ENCODE measurements at regions not wholly inside any gene's neighbourhood (a gene's known extent, or its start where the extent isn't known, plus 50 kb on each side); places are given as distances from the start of the nearest gene placed in this dataset.
"Not testable (repeated sequence)": the region's sequence is repeated elsewhere in the genome, so short reads cannot be mapped to it uniquely, and the experiment has no call there.

DNA sequence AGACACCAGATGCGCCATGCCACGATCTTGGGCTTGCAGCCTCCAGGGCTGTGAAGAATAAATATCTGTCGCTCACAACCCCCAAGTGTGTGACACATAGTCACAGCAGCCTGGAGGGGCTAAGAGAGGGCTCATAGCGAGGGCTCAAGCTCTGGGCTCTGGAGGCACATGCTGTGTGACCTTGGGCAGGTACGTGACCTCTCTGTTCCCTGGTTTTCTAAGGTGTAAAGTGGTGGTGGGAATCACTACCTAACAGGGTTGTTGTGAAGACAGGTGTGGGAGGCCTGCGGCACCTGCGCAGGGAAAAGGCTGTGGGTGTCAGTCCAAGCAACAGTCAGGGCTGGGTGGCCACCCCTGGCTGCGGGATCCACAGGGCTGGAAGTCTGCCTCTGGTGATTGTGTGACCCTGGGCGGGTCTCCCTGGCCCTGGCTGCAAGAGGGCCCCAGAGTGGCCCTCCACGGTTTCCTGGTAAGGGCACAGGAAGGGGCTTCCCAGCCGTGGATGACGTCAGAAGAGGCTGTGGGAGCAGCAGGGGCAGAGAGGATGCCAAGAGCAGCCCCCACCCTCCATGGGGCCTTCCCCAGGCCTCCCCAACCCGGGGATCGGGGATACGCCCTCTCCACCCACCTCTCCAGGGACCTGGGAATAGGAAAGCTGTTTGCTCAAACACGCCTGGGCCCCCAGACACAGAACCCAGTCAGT is 218.8 kb upstream of the SGCG start:
- TF ChIP-seq, protein P1, sequence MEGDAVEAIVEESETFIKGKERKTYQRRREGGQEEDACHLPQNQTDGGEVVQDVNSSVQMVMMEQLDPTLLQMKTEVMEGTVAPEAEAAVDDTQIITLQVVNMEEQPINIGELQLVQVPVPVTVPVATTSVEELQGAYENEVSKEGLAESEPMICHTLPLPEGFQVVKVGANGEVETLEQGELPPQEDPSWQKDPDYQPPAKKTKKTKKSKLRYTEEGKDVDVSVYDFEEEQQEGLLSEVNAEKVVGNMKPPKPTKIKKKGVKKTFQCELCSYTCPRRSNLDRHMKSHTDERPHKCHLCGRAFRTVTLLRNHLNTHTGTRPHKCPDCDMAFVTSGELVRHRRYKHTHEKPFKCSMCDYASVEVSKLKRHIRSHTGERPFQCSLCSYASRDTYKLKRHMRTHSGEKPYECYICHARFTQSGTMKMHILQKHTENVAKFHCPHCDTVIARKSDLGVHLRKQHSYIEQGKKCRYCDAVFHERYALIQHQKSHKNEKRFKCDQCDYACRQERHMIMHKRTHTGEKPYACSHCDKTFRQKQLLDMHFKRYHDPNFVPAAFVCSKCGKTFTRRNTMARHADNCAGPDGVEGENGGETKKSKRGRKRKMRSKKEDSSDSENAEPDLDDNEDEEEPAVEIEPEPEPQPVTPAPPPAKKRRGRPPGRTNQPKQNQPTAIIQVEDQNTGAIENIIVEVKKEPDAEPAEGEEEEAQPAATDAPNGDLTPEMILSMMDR (IDR thresholded peaks at IDR 0.05; ENCODE audit: control insufficient read depth, extremely low read depth, insufficient read depth): no peak
- DNase-seq (ENCODE audit: low read depth): no peak

DNA sequence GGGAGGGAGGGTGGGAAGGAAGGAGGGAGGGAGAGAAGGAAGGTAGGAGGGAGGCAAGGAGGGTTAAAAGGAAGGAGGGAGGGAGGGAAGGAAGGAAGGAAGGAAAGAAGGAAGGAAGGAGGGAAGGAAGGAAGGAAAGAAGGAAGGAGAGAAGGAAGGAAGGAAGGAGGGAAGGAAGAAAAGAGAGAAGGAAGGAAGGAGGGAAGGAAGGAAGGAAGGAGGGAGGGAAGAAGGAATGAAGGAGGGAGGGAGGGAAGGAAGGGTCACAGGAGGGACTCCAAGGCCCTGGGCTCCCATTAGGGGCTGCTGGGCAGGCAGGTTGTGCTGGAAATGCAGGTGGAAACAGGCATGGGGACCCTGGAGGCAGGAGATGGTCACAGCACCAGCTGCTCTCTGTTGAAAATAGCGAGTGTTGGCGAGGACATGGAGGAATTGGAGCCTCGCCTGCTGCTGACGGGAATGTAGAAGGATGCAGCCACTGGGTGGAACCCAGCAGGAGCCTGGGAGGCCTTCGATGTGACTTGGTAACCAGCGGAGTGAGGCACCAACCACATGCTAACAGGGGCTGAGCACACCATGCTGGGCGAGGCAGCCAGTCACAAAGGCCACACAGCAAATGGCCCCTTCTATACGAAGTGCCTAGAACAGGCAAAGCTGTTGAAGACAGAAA is 217.3 kb upstream of the SGCG start:
- not testable (repeated sequence) for H3K4me3 ChIP-seq (ENCODE audit: low read depth, low read length); DNase-seq (ENCODE audit: low read depth)

More for the DNA sequence above, 218.8 kb upstream of the SGCG start:
- no peak overlapping the region for H3K4me3 ChIP-seq (ENCODE audit: low read depth, low read length)

DNA sequence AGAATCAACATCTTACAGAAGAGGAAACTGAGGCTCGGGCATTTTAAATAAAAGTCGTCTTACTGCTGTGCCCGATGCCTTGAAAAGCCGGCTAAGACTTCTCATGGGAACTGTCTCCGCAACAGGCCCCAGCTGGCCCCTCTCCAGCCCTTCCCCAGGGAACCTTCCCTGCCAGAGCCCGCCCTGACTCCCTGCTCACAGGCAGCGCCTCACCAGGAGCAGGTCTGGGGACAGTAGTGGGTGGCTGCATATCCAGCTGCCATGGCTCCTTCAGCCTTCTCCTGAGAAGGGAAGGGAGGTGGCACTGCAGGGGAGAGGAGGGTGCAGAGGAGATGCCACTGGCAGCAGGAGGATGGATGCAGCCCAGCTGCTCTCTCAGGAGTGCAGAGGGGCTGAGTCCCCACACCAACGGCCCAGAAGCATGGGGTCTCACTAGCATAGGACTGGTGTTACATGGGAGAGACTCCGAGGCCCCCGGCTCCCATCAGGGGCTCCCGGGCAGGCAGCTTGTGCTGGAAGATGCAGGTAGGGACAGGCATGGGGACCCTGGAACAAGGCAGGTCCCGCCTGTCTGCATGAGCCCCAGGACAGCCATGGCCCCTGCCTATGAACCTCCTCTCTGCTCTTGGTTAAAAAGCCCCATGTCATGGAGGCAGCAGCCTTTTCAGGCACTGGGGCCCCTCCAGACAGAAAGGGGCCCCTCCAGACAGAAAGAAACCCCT is 216.4 kb upstream of the SGCG start:
- no peak for DNase-seq (ENCODE audit: low read depth)
- TF ChIP-seq, protein P1 (IDR thresholded peaks at IDR 0.05; ENCODE audit: control insufficient read depth, extremely low read depth, insufficient read depth): no peak
- no peak overlapping the region for H3K4me3 ChIP-seq (ENCODE audit: low read depth, low read length)

DNA sequence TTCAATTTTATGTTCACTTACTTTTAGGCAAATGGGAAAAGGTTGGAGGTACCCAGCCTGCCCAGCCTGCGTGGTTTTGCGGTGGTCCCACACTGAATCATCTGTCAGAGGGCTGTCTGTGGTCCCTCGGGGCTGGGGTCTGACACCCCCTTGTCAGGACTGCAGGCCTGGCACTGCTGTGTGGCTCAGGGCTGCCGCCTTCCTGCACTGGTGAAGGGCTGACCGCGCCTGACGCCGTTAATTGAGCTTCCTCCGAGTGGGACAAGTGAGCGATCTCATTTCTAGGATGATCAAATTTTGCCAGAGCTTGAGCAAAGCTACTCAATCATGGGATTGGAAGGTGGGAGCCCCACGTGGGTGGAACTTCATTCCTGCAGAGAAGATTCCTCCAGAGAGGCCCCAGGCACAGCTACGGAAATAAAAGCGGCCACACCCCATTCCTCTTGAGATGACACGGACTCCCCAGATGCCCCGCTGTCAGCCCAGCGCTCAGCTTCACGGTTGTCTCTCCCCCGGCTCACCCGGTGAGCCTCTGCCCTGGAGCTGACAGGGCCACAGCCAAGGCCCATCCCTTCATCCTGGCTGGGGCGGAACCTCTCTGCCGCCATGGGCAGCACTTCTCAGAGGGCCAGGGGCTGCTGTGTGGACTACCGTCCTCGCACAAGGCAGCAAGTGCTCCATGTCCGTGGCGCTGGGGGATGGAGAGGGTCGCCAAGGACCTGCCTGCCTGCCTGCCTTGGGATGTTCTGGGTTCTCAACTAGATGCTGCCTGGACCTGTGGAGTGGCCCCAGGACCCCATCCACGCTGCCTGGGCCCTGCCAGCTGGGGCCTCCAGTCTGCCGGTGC is 215.5 kb upstream of the SGCG start:
- H3K4me3 ChIP-seq (ENCODE audit: low read depth, low read length); DNase-seq (ENCODE audit: low read depth): not testable (repeated sequence)

DNA sequence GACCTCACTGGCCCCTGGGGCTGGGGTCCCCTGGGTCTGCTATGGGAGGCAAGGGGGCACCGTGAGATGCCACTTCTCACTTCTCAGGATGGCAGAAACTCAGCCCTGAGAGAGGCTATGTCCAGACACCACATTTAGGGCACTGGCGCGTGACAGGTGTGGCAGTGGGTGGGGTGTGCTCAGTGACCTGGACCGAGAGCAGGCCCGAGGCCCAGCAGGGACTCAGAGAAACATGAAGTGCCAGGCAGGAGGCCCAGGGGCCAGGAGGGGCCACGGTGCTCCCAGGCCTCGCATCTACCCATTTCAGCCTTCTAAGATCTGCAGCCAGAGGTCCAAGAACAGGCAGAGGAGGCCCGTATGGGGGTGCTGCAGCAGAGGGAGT is 214.9 kb upstream of the SGCG start:
- DNase-seq (ENCODE audit: low read depth); H3K4me3 ChIP-seq (ENCODE audit: low read depth, low read length): not testable (repeated sequence)

DNA sequence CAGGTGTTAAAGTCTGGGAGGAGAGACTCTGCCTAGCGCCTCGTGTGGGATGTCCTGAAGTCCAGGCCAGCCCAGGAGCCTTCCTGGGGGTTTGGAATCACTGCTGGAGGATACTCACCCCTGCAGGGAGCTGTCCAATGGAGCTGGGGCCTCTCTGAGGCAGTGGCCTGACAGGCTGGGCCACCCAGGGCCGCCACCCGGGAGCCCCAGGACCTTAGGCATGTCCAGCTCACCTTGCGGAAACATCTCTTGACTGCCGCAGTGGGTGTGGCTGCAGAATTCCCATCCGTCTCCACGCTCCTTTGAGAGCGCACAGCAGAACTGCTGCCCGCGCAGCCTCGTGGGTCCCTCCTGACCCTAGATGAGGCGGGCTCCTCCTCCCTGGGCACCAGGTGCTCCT is 214.0 kb upstream of the SGCG start:
- not testable (repeated sequence) for H3K4me3 ChIP-seq (ENCODE audit: low read depth, low read length); DNase-seq (ENCODE audit: low read depth)

DNA sequence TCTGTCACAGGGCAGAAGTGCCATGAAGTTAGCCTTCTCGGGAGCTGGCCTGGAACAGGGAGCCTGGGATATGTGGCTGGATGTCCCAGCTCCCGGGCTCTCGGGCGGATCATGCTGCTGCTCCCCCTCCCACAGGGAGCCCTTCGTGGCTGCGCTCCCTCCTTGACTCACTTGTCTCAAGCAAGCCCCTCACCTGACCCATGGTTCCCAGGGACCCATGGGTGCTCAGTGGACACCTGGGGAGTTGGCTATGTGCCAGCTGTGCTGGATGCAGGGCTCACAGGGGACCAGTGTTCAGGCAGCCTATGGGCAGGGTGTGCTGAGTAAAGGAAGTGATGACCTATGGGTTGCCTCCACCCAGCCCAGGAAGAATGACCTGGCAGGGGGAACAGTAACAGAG is 213.1 kb upstream of the SGCG start:
- TF ChIP-seq, protein P1 (IDR thresholded peaks at IDR 0.05; ENCODE audit: control insufficient read depth, extremely low read depth, insufficient read depth): no peak
- DNase-seq (ENCODE audit: low read depth): no peak
- no peak overlapping the region for H3K4me3 ChIP-seq (ENCODE audit: low read depth, low read length)

DNA sequence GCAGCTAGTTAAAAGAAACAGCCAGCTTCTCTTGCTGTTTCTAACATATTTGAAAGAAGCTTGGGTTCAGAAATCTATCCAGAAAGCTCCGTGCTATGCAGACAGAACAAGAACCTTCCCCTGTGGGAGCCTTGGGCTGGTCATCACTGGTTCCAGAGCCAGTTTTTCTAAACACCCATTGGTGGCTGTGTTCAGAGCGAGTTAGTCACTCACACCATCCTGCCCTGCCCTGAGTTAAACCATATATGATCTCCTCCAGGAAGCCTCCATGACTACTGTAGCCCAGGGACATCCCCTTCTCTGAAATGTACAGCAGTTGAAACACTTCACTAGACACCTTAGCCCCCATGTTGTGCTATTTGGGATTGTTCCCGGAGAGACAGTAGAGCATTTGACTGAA is 200.8 kb upstream of the SGCG start:
- H3K4me3 ChIP-seq (ENCODE audit: low read depth, low read length): no peak overlapping the region
- TF ChIP-seq, protein P1 (IDR thresholded peaks at IDR 0.05; ENCODE audit: control insufficient read depth, extremely low read depth, insufficient read depth): no peak
- DNase-seq (ENCODE audit: low read depth): no peak
